ENCODE measurements at regions not wholly inside any gene's neighbourhood (a gene's known extent, or its start where the extent isn't known, plus 50 kb on each side); places are given as distances from the start of the nearest gene placed in this dataset.
"Not testable (repeated sequence)": the region's sequence is repeated elsewhere in the genome, so short reads cannot be mapped to it uniquely, and the experiment has no call there.

DNA sequence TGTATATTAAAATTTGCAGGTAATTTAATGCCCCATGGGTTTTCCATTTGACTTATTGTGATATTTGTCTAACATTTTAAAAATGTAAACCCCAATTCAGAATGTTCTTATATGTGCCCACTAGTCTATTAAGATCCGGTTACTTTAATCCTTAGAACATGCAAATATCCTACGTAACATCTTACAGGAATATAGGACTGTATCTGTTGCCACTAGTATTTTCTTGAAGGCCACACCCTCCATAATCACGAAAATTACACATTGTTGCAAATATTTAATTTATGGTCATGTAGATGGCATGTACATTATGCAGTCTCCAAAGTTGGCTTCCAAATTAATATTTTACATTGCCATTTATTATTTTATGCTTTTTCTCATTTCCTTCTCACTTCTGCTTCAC lies 329.2 kb upstream of the NOTCH2NLA start:
- TF ChIP-seq CTCF, POLR2AphosphoS5, POLR2A (IDR thresholded peaks at IDR 0.05): not testable (repeated sequence)
